HG02798 (cell line): ENCODE measurements at regions not wholly inside any gene's neighbourhood (a gene's known extent, or its start where the extent isn't known, plus 50 kb on each side); places are given as distances from the start of the nearest gene placed in this dataset.
"Not testable (repeated sequence)": the region's sequence is repeated elsewhere in the genome, so short reads cannot be mapped to it uniquely, and the experiment has no call there.

Experiments
- ATAC-seq: cut with Tn5 transposase; IDR thresholded peaks from one replicate; pipeline ENCODE4 v1.9.1; 2021; ENCODE audit warnings: mild to moderate bottlenecking; ENCODE audit not compliant: unreplicated experiment, poor library complexity

- ATAC-seq = no peak
Observed at GRCh38 chr5:118611332-118611945, 376.9 kb downstream of the DTWD2 start.

GRCh38 chr5:118606940-118607339 lies 381.4 kb downstream of the DTWD2 start:
- no peak for ATAC-seq

- ATAC-seq = no peak
Observed at GRCh38 chr5:118605761-118606160, 382.6 kb downstream of the DTWD2 start.

- no peak for ATAC-seq
Observed at GRCh38 chr5:118604106-118604505, 384.2 kb downstream of the DTWD2 start.

GRCh38 chr5:118603278-118603677 lies 385.1 kb downstream of the DTWD2 start:
- ATAC-seq = no peak

GRCh38 chr5:118598311-118598710 lies 390.0 kb downstream of the DTWD2 start:
- ATAC-seq = no peak

GRCh38 chr5:118597543-118597942 lies 390.8 kb downstream of the DTWD2 start:
- no peak for ATAC-seq

GRCh38 chr5:118596255-118596654 lies 392.1 kb downstream of the DTWD2 start:
- ATAC-seq = no peak

GRCh38 chr5:118593003-118593328 lies 395.4 kb downstream of the DTWD2 start:
- no peak for ATAC-seq

GRCh38 chr5:118592229-118593002 lies 395.9 kb downstream of the DTWD2 start:
- ATAC-seq = no peak

- no peak for ATAC-seq
Observed at GRCh38 chr5:118590806-118591205, 397.5 kb downstream of the DTWD2 start.

GRCh38 chr5:118580949-118581348 lies 407.4 kb downstream of the DTWD2 start:
- ATAC-seq = no peak

GRCh38 chr5:118578093-118578492 lies 410.3 kb downstream of the DTWD2 start:
- ATAC-seq = no peak

GRCh38 chr5:118577621-118578020 lies 410.7 kb downstream of the DTWD2 start:
- no peak for ATAC-seq

GRCh38 chr5:118570276-118570675 lies 418.1 kb downstream of the DTWD2 start:
- not testable (repeated sequence) for ATAC-seq

- not testable (repeated sequence) for ATAC-seq
Observed at GRCh38 chr5:118569596-118569995, 418.8 kb downstream of the DTWD2 start.

GRCh38 chr5:118565335-118565971 lies 422.9 kb downstream of the DTWD2 start:
- ATAC-seq = no peak

GRCh38 chr5:118561971-118562370 lies 426.4 kb downstream of the DTWD2 start:
- ATAC-seq = no peak

GRCh38 chr5:118561235-118561634 lies 427.1 kb downstream of the DTWD2 start:
- ATAC-seq = no peak

- ATAC-seq = no peak
Observed at GRCh38 chr5:118558871-118559270, 429.5 kb downstream of the DTWD2 start.

GRCh38 chr5:118557251-118557661 lies 431.1 kb downstream of the DTWD2 start:
- no peak for ATAC-seq

GRCh38 chr5:118556792-118557191 lies 431.6 kb downstream of the DTWD2 start:
- no peak for ATAC-seq
